ENCODE measurements at regions not wholly inside any gene's neighbourhood (a gene's known extent, or its start where the extent isn't known, plus 50 kb on each side); places are given as distances from the start of the nearest gene placed in this dataset.

GRCh38 chr13:72390909-72391308 lies 336.5 kb downstream of the MZT1 start:
- H3F3A ChIP-seq (ENCODE audit: insufficient read depth, low read length, poor library complexity, severe bottlenecking): no peaks in the 10 kb centered on the region
- no peaks in the 10 kb centered on the region for H3K36me3 ChIP-seq (ENCODE audit: insufficient read depth, low read length)
- H3K4me3 ChIP-seq (ENCODE audit: low read length): no peak overlapping the region
- H4K20me1 ChIP-seq (ENCODE audit: insufficient read depth): no peaks in the 10 kb centered on the region
- no peak overlapping the region for H3K9ac ChIP-seq (ENCODE audit: low read length)
- TF ChIP-seq EZH2 (IDR thresholded peaks at IDR 0.05; ENCODE audit: borderline replicate concordance, insufficient read depth, low read length, poor library complexity, severe bottlenecking) (no peak), TAF1 (IDR thresholded peaks at IDR 0.05; ENCODE audit: low read depth) (no peak), MXI1 (conservative IDR thresholded peaks at IDR 0.05; ENCODE audit: poor library complexity, severe bottlenecking) (no peak), RAD21 (conservative IDR thresholded peaks at IDR 0.05) (no peak), SMC3 (conservative IDR thresholded peaks at IDR 0.05; ENCODE audit: poor library complexity) (no peak), CTCF (IDR thresholded peaks at IDR 0.05; ENCODE audit: poor library complexity, severe bottlenecking) (no peak), REST (IDR thresholded peaks at IDR 0.05; ENCODE audit: borderline replicate concordance) (no peak), POLR2AphosphoS5 (IDR thresholded peaks at IDR 0.05) (no peak), EP300 (conservative IDR thresholded peaks at IDR 0.05; ENCODE audit: poor library complexity, severe bottlenecking) (no peak)
- no peak overlapping the region for H2AFZ ChIP-seq (ENCODE audit: low read depth, low read length)
- H3K4me2 ChIP-seq (ENCODE audit: low read length): no peak overlapping the region
- H3K27ac ChIP-seq (ENCODE audit: low read length): no peak overlapping the region
- H3K9me3 ChIP-seq (ENCODE audit: low read length): no peaks in the 10 kb centered on the region
- H3K79me2 ChIP-seq (replicated peaks; ENCODE audit: insufficient read depth, low read length): no peaks in the 10 kb centered on the region
- no peaks in the 10 kb centered on the region for H3K9me2 ChIP-seq (ENCODE audit: insufficient read depth, low read length)
- H3K27me3 ChIP-seq (ENCODE audit: insufficient read depth, low read depth, low read length): no peaks in the 10 kb centered on the region

- no peaks in the 10 kb centered on the region for H3K36me3 ChIP-seq (ENCODE audit: insufficient read depth, low read length)
- H3K79me2 ChIP-seq (replicated peaks; ENCODE audit: insufficient read depth, low read length): no peaks in the 10 kb centered on the region
- no peak overlapping the region for H3K4me2 ChIP-seq (ENCODE audit: low read length)
- H2AFZ ChIP-seq (ENCODE audit: low read depth, low read length): no peak overlapping the region
- H3K4me3 ChIP-seq (ENCODE audit: low read length): no peak overlapping the region
- no peaks in the 10 kb centered on the region for H3K9me3 ChIP-seq (ENCODE audit: low read length)
- TF ChIP-seq SMC3 (conservative IDR thresholded peaks at IDR 0.05; ENCODE audit: poor library complexity) (no peak), TAF1 (IDR thresholded peaks at IDR 0.05; ENCODE audit: low read depth) (no peak), EZH2 (IDR thresholded peaks at IDR 0.05; ENCODE audit: borderline replicate concordance, insufficient read depth, low read length, poor library complexity, severe bottlenecking) (no peak), EP300 (conservative IDR thresholded peaks at IDR 0.05; ENCODE audit: poor library complexity, severe bottlenecking) (peak; percentile 63), REST (IDR thresholded peaks at IDR 0.05; ENCODE audit: borderline replicate concordance) (peak; percentile 52), POLR2AphosphoS5 (IDR thresholded peaks at IDR 0.05) (peak; percentile 51), RAD21 (conservative IDR thresholded peaks at IDR 0.05) (no peak), MXI1 (conservative IDR thresholded peaks at IDR 0.05; ENCODE audit: poor library complexity, severe bottlenecking) (no peak)
- H3K9me2 ChIP-seq (ENCODE audit: insufficient read depth, low read length): no peaks in the 10 kb centered on the region
- H4K20me1 ChIP-seq (ENCODE audit: insufficient read depth): no peaks in the 10 kb centered on the region
- H3K27ac ChIP-seq (ENCODE audit: low read length): peak overlapping the region; percentile 42
- no peak overlapping the region for H3K9ac ChIP-seq (ENCODE audit: low read length)
- no peaks in the 10 kb centered on the region for H3F3A ChIP-seq (ENCODE audit: insufficient read depth, low read length, poor library complexity, severe bottlenecking)
- H3K27me3 ChIP-seq (ENCODE audit: insufficient read depth, low read depth, low read length): no peaks in the 10 kb centered on the region
Observed at GRCh38 chr13:72386138-72386684, 341.2 kb downstream of the MZT1 start.

Measured in neural cell (in vitro differentiated cells).